ENCODE measurements at regions not wholly inside any gene's neighbourhood (a gene's known extent, or its start where the extent isn't known, plus 50 kb on each side); places are given as distances from the start of the nearest gene placed in this dataset.

DNA sequence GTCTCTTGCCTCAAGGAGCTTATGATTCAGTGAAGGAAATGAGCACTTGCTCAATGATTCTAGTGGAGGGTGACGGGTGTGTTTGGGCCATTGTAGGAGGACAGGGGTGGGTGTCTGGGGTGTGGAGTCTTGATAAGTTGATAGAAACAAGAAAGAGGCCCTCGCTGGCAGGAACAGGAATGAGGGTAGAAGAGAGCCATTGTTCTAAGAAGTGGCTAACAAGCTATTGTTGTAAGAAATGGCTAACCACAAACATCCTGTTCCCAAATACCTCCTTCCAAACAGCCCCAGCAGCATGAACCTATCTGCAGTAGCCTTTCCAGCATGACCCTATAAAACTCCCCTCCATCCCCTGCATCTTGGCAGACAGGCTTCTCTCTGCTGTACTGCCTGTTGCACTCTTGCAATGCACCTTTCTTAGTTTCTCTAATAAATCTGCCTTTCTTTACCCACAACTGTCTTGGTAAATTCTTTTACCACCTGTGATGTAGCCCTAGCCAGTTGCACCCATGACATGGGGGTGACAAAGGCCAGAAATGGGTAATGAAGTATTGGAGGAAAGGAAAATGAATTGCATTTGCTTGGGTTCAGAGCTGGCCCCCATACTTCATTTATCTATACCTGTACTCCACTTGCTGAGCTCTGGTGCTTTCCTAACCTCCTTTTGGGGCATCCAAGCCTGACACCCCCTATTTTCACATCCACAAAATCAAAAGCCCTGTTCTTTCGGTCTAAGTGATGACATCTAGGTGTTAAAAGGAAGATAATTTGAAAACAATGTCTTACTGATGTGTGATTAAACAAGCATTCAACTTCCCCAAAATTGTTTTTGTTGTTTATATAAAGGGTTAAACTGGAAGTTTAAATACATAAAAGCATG, 389.1 kb downstream of the GRIN2B start:
- no peak for DNase-seq

DNA sequence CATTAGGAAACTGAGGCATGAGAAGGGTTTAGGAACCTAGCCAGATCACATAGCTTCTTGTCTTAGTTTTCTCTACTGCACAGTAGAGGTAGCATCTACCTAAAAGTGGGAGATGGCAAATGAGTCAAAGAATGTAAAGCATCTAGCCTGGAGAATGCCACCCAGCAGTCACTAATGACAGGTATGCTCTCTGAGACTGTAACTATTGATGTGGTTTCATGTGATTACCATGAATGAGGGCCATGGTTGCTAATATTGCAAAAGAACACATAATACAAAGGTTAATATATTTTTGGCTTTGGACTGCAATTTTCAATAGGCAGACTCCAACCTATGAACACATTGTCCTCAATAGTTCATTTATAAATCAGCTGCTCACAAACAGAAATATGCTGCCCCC, 389.9 kb downstream of the GRIN2B start:
- DNase-seq = no peak

DNA sequence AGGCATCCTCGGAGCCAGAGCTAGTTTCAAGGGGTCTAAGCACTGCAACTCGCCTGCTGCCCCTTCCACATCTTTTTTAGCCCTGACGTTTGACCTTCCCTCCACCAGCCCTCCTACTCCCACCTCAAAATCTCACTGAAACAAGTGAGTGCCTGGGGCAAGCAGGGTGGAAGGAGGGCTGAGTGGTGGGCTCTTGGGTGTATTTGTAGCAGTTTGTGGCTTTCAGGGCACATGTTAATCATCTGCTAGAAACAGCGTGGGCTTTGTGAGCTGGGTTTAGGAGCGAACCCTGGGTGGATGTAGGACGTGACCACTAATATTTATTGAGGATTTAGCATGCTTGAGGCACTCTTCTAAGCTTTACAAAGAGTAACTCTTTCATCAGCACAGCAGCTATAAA, 390.3 kb downstream of the GRIN2B start:
- no peak for DNase-seq

DNA sequence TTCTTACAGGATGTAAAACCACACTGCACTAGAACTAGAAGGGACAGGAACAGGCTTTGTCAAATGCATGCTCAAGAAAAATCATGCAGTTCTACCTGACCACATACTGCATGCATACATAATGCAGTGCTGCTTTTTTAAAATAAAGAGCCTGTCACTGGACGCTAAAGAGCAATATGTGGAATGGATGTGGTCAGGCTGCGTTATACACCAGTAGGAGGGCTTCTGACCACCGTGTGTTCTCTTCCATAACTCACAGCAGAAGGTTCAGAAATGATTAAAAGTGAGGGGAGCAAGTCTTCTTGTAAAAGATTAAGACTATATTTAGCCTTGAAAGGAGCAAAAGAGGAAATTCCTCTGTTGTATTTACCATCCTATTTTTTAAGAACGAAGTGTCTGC, 392.0 kb downstream of the EMP1 start:
- no peak for DNase-seq

DNA sequence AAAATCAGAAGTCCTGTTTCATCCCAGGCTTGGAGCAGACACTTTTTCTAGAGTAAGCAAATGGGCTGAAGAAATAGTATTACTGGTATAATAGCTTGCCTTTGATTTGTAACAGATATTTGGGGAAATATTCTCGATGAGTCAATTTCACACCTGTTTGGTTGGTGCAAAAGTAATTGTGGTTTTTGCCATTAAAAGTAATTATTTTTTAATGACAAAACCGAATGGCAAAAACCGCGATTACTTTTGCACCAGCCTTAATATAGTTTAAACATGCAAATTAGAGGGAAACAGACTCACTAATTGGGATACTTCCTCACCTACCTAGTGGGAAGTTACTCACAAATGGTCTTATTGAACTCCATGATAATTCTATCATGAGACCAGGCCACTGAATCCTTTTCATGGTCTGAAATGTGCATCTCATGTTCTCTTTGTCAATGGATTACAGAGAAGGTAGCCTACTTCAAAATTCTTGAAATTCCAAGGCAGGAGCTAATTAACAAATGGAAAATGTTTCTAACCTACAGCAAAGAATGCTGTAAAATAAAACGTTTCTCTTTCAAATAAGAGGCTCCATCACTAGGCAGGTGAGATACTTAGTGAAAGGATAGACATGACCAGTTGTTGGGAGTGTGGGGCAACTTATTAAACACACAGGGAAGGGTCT, 391.3 kb downstream of the EMP1 start:
- no peak for DNase-seq

DNA sequence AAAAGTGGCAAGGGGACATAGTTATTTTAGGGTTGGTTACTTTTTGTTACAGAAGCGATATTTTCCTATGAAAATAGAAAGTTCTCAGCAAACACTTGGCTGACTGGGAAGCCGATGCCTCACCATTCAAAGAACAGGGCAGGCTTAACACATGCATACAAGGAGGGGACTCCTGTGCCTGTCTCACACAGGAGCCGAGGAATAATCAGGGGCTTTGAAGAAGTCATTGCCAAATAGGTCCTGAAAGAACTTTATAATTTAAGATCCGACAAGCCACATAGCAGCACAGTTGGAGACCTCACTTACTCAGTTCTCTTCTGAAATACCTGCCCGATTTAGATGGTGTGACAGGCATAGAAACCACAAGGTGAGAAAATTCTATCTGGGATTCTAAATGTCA, 389.8 kb downstream of the EMP1 start:
- no peak for DNase-seq

DNA sequence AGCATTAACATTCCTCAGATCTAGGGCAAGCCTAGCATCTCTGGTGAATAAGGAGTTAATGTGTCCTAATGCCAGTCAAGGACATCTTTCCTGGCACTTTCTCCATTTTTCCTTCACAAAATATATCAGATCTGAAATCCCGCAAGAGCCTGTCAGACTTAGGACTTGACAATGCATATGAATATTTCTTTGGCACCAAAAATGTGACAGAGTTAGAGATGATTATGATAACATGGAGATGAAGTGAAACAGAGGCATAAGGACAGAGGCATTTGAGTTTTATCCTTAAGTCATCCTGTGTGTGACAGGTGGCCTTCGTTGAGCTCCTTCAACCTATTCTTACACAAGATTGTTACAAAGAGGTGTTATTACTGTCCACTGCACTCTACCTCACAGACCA, 388.0 kb downstream of the EMP1 start:
- DNase-seq = no peak

DNA sequence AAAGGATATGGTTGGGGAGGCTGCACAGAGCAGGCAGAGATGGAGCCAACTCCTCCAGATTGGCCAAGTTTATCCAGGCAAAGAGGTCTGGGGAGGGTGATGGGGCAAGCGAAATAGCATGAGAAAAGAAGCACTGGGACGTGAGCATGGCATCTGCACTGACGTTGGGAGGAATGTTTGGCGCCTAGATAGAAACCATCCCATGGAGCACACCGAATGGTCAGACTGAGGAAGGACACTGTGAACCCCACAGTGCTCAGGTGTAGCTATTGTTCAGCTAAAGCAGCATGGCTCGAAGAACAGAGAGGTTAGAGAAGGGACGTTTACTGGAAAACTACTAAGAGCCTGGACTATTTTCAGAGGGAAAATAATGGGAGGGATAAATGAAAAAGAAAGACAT, 387.1 kb downstream of the EMP1 start:
- no peak for DNase-seq

DNA sequence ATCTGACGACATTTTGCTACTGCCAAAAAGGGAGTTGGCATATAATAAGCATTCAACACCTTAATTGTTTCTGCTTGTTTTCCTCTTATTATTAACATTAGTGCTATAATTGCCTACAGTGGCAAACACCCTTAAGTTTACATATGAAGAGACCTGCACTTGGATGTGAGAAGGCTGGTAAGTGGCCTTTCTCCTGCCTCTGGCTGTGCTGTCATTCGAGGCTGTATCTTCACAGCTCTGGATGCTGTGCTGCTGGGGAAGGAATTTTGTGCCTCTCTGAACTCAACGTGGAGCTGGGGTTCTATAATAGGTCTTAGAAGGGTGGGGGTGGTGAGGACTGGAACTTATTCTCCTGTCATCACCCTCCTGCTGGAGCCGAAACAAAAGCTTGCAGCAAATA, 385.9 kb downstream of the EMP1 start:
- DNase-seq = no peak

DNA sequence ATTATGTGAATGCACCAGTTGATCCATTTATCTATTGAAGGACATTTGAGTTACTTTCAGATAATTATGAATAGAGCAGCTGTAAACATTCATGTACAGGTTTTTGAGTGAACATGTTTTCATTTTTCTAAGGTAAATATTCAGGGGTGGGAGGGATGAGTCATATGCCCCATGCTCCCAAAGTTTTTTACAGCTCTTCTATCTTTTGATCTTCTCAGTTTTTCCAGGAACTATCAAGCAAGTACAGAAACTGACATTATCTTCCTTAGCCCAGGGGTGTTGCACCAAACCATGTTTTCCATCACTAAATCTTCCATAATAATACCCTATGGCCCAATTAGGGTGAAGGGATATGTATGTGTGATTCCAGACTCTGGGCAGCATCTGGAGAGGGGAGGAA, 384.5 kb downstream of the EMP1 start:
- no peak for DNase-seq

DNA sequence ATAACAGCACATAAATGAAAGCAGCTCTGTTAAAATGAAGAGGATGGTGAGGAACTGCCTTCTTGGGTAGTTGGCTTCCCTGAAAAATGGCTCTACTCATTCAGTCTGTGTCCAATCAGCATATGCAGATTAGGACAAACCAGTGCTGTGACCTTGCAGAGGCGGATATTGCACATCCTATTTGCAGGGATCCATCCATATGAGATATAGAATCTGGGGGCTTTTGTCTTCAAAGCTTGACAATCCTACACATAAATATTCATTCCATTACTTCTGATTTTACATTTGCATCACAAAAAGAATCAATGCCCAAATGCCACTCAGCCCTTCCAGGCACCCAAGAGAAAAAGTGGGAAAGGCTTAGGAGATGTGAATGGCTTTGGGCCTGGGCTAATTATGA, 383.7 kb downstream of the EMP1 start:
- no peak for DNase-seq

DNA sequence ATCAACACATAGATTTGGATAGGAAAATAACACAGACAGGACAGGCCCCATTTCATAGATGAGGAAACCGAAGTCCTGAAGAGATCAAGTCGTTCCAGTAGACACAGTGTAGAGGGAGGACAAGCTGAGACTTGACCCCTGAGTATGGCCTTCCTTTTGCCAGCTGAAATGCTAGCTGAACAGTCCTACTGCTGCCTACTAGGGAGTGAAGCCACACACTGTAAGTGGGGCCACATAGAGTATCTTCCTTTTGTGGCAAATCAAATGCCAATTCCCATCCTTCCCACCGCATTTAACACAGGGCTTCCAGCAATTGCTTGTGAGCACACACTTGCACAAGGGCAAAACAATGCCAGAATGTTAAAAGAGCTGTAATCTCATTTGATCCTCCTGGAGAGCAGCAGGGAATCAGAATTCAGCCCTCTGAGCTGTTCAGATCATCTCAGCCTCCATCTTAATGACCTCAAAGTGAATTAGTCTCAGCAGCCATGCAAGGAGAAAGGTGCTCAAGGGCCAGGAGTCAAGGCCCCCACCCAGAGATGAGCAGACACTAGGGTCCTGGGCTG, 380.5 kb downstream of the EMP1 start:
- no peak for DNase-seq

DNA sequence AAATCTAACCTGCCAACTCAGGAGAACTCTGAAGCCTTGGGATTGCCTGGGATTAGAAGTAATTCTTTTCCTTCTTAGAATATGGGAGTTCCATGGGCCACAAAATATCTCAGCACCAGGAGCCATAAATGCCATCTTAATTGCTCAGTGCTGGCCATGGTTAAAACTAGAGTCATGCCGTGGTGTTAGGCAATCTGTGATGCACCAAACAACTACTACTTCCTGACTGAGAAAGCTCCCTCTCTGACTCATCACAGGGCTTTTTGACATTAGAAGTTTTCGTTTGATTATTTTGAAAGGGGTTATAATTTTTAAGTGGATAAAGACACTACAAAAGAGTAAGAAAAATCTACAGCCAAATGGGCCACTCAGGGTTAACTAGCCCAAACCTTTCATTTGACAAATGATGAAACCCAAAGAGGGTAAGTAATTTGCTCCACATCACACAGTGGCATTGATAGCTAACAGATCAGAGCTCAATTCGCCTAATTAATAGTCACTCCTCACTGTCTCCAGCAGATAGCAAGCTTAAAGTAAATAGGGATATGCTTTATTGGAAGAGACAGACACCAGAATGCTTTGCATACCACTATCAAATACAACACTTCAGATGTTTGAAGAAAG, 377.3 kb downstream of the EMP1 start:
- no peak for DNase-seq

DNA sequence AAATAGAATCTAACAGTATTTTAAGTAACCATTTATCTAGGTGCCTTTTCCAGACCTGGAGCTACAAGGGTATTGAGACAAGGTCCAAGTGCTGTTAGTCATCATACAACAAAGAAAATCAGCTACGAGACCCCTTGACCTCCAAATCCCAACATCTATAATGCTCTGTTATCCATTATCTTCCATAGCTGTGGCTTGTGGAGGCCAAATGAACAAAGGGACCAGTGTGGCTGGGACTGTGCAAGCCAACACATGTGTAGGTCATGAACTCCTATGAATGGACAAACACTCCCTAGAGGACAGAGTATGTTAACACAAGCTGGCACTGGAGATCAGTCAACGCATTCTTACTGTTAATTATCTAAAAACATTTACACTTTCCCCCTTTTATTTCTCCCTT, 374.5 kb downstream of the EMP1 start:
- DNase-seq = no peak

DNA sequence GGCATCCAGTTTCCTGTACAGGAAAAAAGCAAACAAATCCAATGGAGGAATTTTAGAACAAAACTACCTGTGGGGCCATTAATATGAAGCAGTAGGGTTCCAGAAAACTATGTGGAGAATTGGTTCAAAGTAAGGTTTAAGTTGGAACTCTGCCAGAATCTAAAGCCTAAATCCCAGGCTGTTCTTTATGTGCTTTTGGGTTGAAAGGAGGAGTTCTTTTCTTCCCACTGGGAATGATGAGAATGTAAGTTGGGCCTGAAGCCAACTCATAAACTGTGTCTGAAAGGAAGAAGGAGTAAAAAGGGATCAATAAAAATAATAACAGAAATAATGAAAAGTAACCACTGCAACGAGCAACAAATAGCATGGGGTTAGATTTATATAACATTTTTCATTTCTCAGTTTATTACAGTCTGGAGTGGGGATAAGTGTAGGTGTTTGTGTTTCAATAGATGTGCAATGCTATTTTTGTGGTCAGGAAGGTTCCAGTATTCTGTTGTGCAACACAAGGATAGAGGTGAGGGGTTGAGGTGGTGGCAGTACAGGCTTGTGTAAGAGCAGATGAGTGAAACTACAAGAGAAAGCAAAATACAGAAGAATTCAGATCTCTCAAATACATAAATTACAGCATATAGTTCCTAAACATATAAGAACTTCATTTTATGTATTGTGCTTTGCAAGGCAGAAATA, 373.6 kb downstream of the EMP1 start:
- DNase-seq = no peak

DNA sequence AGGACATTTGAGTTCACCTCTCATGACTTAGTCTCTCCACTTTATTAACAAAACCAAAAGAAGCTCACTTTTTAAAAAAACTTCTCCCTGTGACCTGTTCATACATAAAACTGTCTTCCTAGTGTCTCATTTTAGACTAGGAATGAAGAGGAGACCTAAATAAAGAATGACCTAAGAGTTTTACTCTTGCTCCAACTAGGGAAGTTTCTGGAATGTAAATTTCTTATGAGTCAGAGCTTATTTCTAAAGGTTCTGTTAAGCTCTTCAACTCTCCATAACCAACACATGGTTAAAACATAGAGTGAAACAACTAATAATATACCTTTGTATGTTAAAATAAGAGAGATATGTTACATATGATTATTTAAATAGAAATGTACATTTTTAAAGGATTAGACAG, 369.8 kb downstream of the EMP1 start:
- no peak for DNase-seq

DNA sequence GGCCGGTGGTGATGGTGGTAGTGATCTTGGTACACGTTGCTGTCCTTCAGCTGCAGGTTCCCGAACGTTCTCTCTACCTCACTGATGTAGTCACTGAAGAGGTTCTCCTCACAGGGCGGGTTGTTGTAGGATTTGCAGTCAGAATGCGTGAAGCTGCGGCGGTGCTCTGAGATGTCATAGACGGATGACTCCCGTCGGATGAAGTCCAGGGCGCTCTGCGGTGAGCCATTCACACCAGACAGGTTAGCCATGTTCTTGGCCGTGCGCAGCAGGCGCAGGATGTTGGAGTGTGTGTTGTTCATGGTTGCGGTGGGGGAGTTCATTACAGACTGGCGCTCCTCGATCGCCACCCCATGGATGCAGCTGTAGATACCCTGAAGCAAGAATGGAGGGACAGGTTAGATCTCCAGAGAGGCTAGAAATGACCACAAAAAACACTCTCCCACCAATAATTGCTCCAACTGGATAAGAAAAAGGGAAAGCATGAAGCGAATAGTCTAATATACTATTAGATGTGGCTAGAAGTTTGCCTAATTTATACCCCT, 367.8 kb downstream of the EMP1 start:
- no peak for DNase-seq

DNA sequence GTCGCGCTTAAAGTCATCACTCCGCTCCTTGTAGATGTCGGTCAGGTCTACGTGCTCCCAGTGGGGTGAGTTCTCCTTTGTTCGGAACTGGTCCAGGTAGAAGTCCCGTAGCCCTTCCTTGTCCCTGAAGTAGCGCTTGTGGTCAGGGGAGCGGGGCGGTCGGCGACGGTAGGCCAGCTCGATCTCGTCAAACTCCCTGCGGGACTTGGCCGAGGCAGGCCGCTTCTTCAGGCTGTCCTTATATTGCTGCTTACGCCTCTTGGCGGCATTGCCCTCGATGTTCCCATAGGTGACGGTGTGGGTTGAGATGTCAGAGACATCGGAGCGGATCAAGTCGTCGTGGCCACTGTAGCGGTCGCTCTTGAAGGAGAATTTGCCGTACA, 367.2 kb downstream of the EMP1 start:
- DNase-seq = no peak

DNA sequence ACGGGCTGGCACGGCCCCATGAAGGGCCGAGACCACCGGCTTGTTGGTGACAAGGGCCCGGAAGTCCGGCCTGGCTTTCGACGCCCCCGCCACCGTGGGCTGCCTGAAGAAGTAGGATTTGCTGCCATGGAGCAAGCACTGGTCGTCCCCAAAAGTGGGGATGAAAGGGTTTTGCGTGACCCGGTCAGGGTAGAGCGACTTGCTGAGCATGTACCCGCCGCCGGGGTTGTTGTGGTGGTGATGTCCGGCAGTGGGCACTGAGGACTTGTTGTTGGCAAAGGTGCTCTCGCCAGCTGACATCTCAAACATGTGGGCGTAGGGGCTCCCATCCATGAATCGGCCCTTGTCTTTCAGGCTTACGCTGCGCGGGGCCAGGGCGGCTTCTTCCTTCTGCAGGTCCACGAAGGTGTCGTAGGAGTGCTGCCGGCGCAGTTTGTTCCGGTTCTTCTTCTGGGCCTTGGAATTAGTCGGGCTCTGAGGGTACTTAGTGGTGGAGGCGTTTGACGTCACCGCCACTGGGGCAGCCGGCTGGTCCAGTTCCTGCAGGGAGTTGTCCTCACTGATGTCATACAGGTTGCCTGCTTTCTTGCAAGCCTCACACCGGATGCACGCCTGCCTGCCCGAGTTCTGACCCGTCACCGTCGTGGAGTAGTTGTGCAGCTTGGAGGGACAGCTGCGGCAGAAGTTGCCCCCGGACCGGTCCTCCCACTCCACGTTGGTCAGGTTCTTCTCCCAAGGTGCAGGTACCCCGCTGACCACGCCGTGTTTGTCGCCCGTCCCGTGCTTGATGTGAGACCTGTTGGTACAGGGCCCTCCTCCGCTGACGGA, 366.6 kb downstream of the EMP1 start:
- no peak for DNase-seq

DNA sequence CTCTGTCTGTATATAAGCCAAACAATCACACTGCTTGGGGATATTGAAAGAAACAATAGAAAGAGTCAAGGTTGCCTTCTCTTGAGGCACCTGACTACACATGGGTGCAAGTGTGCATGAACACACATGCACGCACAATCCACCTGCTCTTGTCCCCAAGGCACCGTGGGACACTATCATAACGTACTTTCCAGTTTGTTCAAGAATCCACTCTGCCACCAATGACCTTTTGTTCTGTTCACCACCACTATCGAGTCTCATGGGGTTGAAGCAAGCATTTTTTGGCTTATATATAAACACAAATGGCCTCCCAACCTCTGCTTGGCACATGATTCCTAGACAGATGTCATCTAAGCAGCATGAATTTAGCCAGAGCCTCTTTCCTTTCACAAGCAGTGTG, 365.4 kb downstream of the EMP1 start:
- DNase-seq = no peak

DNA sequence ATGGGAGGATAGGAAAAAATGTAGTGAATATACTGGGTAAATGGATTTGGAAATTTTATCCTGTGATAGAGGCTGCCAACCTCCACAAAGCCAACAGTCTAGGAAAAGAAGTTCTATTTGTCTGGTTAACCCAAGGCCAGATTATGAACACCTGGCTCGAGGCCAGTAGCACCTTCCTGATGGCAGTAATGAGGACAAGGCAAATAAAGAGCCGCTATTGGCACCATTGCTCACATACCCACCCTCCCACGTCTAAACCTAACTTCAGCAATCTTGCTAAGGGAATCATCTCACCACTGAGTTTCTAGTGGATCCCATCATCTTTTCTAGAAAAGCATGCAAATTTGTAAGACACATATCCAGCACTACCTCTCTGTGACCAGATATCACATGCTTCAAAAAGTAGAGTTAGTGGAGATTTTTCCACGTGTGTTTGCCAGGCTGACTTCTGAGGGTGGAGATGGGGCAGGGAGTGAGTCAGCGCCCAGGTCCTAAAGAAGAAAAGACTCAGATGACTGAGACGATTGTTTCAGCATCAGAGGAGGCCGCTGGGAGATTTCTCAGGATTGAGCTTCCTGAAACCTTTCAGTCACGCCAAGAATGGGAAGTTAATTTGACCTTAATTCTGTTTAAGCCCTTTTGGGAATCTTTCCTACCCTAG, 362.9 kb downstream of the EMP1 start:
- no peak for DNase-seq

DNA sequence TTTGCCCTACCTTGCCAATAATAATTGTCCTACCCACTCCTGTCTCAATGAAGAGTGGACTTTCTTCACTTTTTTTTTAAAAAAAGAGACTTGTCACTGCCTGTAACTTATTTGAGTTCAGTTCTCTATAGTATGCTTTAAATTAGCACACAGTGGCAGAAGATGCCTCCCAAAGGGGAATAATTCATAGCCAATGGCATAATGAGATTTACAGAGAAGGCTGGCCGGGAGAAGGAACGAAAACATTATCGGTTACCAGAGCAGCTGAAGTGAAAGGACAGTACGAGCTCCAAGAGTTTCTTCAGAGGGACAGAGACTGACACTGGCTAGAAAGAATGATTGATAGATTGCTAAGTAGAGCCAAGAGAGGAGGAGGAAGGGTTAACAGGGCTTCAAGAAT, 356.3 kb downstream of the EMP1 start:
- no peak for DNase-seq
